Adrenal gland (tissue), 5 donors: ENCODE measurements at regions not wholly inside any gene's neighbourhood (a gene's known extent, or its start where the extent isn't known, plus 50 kb on each side); places are given as distances from the start of the nearest gene placed in this dataset.

Experiments
- CTCF ChIP-seq, 6 experiments: fragments of 450-650 bp in 4 of 6; fragments of 200-600 bp in 2 of 6; sonication (generic) in 1 of 6; IDR thresholded peaks; 1 replicate in 5 of 6; 2 replicates in 1 of 6; pipeline versions ENCODE4 v1.5.1 to v1.8.0; 2016 to 2021; ENCODE audit warnings: antibody characterized with exemption in 6 of 6, mild to moderate bottlenecking in 2 of 6, moderate library complexity in 1 of 6
- POLR2A ChIP-seq, 2 donors: fragments of 450-650 bp; IDR thresholded peaks; one replicate each; pipeline ENCODE4 v1.6.1; 2017; ENCODE audit warnings: antibody characterized with exemption in 2 of 2, mild to moderate bottlenecking in 2 of 2, moderate library complexity in 1 of 2
- donor health status: DM: no; HTN: no; CAD: no.

- no peak for TF ChIP-seq CTCF (IDR thresholded peaks at IDR 0.05)
- no peak for TF ChIP-seq POLR2A (IDR thresholded peaks at IDR 0.05)
Observed at GRCh38 chr20:52589251-52589812, 382.8 kb upstream of the TSHZ2 start.
